Osteocyte (in vitro differentiated cells): ENCODE measurements at regions not wholly inside any gene's neighbourhood (a gene's known extent, or its start where the extent isn't known, plus 50 kb on each side); places are given as distances from the start of the nearest gene placed in this dataset.

Experiments
- DNase-seq: peaks from one replicate; pipeline ENCODE4 v3.0.0; 2021; ENCODE audit warnings: mixed read lengths; ENCODE audit not compliant: unreplicated experiment; ENCODE audit errors: extremely low spot score
- H3K27ac Mint-ChIP-seq: one replicate; pipeline ENCODE4 v1.8.0; 2021; ENCODE audit warnings: mild to moderate bottlenecking, mixed read lengths; ENCODE audit not compliant: unreplicated experiment
- H3K27me3 Mint-ChIP-seq: one replicate; pipeline ENCODE4 v1.8.0; 2021; ENCODE audit warnings: mixed read lengths; ENCODE audit not compliant: unreplicated experiment
- H3K36me3 Mint-ChIP-seq: one replicate; pipeline ENCODE4 v1.8.0; 2021; ENCODE audit warnings: mixed read lengths; ENCODE audit not compliant: unreplicated experiment
- H3K4me1 Mint-ChIP-seq: one replicate; pipeline ENCODE4 v1.8.0; 2021; ENCODE audit warnings: mixed read lengths; ENCODE audit not compliant: unreplicated experiment
- H3K4me3 Mint-ChIP-seq: one replicate; pipeline ENCODE4 v1.8.0; 2021; ENCODE audit warnings: mild to moderate bottlenecking, moderate library complexity, mixed read lengths; ENCODE audit not compliant: unreplicated experiment
- H3K9me3 Mint-ChIP-seq: one replicate; pipeline ENCODE4 v1.8.0; 2021; ENCODE audit warnings: mixed read lengths; ENCODE audit not compliant: unreplicated experiment
- TF ChIP-seq, protein P1 (sequence below): fragments of 200-600 bp; sonication (generic); IDR thresholded peaks from 2 replicates; pipeline ENCODE4 v1.5.0; 2021; ENCODE audit warnings: antibody characterized with exemption, mild to moderate bottlenecking, moderate library complexity

DNA sequence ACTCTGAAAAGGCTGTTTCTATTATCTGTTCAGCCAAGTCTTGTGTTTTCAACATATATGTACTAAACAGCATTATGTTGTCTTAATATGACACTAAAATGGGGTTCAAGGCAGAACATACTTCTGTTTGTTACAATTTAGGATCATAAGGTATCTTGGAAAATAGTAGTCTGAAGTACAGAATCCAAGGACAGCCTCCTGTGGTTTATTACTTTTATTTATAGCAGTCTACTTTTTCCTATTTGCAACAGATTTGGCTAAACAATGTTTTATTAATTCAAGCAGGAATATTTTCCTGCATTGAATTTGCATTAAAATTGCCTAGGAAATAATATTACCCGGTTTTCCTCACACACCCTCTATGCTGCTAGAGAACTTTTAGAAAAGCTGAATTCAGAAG lies 67.7 kb downstream of the PLEKHG1 start:
- Mint-ChIP-seq H3K27ac (no peak overlapping the region), H3K27me3 (peaks cover 10% of the 10 kb centered on the region), H3K4me3 (no peak overlapping the region), H3K36me3 (no peaks in the 10 kb centered on the region), H3K9me3 (no peaks in the 10 kb centered on the region), H3K4me1 (peaks cover 9% of the 10 kb centered on the region)
- DNase-seq, result no peak
- TF ChIP-seq, protein P1, sequence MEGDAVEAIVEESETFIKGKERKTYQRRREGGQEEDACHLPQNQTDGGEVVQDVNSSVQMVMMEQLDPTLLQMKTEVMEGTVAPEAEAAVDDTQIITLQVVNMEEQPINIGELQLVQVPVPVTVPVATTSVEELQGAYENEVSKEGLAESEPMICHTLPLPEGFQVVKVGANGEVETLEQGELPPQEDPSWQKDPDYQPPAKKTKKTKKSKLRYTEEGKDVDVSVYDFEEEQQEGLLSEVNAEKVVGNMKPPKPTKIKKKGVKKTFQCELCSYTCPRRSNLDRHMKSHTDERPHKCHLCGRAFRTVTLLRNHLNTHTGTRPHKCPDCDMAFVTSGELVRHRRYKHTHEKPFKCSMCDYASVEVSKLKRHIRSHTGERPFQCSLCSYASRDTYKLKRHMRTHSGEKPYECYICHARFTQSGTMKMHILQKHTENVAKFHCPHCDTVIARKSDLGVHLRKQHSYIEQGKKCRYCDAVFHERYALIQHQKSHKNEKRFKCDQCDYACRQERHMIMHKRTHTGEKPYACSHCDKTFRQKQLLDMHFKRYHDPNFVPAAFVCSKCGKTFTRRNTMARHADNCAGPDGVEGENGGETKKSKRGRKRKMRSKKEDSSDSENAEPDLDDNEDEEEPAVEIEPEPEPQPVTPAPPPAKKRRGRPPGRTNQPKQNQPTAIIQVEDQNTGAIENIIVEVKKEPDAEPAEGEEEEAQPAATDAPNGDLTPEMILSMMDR, result no peak

DNA sequence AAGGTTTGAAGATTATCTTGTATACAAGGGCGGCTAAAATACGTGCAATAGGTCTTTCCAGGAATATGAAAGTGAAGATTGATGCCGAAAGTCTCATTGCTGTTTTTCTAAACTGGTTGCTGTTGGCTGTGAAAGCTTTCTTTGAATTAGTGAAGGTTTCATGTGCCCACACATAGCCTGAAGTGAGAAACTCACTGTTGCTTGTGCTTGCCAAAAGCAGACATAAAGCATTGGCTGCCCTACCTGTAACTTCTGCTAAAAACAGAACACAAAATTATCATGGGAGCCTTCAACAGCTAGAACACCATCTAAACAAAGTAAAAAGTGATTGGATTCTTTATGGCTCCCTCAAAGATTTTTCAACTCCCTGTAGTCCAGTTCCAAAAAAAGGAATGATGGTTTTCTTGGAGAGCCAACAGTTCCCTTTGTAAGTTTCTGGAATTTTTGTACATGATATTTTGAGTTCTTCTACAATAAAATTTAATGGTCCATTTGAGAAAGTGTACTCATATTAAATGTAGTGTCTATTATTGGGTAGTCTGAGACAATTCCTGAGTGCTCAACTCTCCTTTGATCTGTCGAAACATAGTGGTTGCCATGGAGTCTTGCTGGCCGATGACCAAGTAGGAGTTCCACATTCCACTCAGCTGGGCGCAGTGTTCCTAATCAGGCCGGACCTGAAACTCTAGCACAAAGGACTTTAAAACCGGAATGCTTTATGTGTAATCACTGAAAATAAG lies 68.5 kb downstream of the PLEKHG1 start:
- TF ChIP-seq, protein P1, result peak; percentile 36
- no peak for DNase-seq
- no peak overlapping the region for H3K27ac Mint-ChIP-seq
- H3K9me3 Mint-ChIP-seq, result no peaks in the 10 kb centered on the region
- H3K27me3 Mint-ChIP-seq, result peaks cover 12% of the 10 kb centered on the region
- no peaks in the 10 kb centered on the region for H3K36me3 Mint-ChIP-seq
- H3K4me1 Mint-ChIP-seq, result peaks cover 9% of the 10 kb centered on the region
- no peak overlapping the region for H3K4me3 Mint-ChIP-seq

DNA sequence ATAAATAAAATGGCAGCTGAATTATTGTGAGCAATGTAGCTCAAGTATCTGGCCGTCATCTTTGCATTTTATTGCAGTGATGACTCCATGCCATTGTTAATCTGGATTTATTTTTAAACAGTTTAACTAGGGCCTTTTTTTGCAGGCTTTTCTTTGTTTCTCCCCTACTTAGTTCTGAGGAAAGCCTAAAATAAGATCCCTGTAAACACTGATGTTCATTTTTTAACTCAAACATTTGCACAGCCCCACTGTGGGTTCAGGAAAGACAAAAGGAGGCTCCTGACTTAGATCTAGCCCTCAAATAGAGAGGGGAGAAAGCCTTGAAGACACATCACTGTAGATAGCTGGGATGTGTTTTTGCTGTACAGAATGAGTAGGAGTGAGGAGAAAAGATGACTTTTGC lies 69.2 kb downstream of the PLEKHG1 start:
- TF ChIP-seq, protein P1, result no peak
- no peak for DNase-seq
- Mint-ChIP-seq H3K27ac (no peak overlapping the region), H3K4me1 (peaks cover 9% of the 10 kb centered on the region), H3K9me3 (no peaks in the 10 kb centered on the region), H3K4me3 (no peak overlapping the region), H3K36me3 (no peaks in the 10 kb centered on the region), H3K27me3 (peaks cover 11% of the 10 kb centered on the region)

DNA sequence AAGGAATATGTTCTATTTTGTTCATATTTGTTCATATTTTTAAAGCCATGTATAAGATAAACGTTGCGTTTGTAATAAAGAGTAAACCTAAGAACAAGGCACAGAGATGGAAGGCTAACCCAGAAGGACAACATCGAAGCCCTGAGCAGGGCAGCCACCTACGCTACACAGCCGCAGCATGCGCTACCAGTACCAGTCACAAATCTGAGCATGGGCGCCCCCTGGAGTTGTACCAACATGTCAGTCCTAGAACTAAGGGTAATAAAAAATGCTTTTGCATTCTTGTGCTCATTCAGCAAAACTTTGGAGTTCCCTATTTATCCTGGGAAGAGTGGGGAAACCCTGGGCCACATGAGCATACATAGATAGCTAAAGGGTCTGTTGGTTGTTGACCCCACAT lies 70.6 kb downstream of the PLEKHG1 start:
- H3K4me3 Mint-ChIP-seq, result no peak overlapping the region
- H3K4me1 Mint-ChIP-seq, result peaks cover 9% of the 10 kb centered on the region
- H3K27me3 Mint-ChIP-seq, result peaks cover 14% of the 10 kb centered on the region
- no peak overlapping the region for H3K27ac Mint-ChIP-seq
- no peaks in the 10 kb centered on the region for H3K36me3 Mint-ChIP-seq
- DNase-seq, result no peak
- TF ChIP-seq, protein P1, result no peak
- no peaks in the 10 kb centered on the region for H3K9me3 Mint-ChIP-seq

DNA sequence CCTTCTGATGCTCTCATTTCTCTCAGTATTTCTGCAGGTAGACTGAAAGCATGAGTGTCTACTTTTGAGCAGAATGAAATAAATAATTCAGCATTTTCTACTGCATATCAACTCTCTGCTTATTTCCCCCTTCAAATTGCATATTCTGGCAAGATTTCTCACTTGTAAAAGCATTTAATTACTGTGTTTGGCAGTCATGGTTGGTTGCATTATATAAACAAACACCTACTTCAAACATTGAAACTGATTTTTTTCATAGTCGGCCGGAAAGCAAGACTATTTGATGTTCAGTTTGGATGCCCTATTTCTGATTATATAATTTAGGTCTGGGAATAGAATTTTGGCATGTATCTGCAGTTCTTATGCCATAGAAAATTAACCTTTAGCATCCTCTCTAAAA lies 73.1 kb downstream of the PLEKHG1 start:
- Mint-ChIP-seq H3K4me3 (no peak overlapping the region), H3K27ac (no peak overlapping the region), H3K4me1 (peaks cover 9% of the 10 kb centered on the region), H3K27me3 (peaks cover 17% of the 10 kb centered on the region), H3K36me3 (no peaks in the 10 kb centered on the region), H3K9me3 (no peaks in the 10 kb centered on the region)
- no peak for DNase-seq
- TF ChIP-seq, protein P1, result no peak
